Mucosa of rectum (tissue), 2 donors: ENCODE measurements at regions not wholly inside any gene's neighbourhood (a gene's known extent, or its start where the extent isn't known, plus 50 kb on each side); places are given as distances from the start of the nearest gene placed in this dataset.

Source experiments
- H3K27ac ChIP-seq, 2 donors: one replicate each; pipeline ENCODE4 v1.7.0; 2013; ENCODE audit warnings: inconsistent platforms in 2 of 2, low read depth in 2 of 2, low read length in 2 of 2
- H3K27me3 ChIP-seq, 2 donors: one replicate each; pipeline ENCODE4 v1.7.0; 2013; ENCODE audit warnings: low read length in 2 of 2; ENCODE audit not compliant: control insufficient read depth in 2 of 2, insufficient read depth in 2 of 2
- H3K36me3 ChIP-seq, 2 donors: one replicate each; pipeline ENCODE4 v1.7.0; 2013; ENCODE audit warnings: low read length in 2 of 2; ENCODE audit not compliant: control insufficient read depth in 2 of 2, insufficient read depth in 2 of 2
- H3K4me1 ChIP-seq, 2 donors: one replicate each; pipeline ENCODE4 v1.7.0; 2013; ENCODE audit warnings: low read length in 2 of 2, mild to moderate bottlenecking in 1 of 2; ENCODE audit not compliant: control insufficient read depth in 2 of 2, insufficient read depth in 2 of 2
- H3K4me3 ChIP-seq, 2 donors: one replicate each; pipeline ENCODE4 v1.7.0; 2013; ENCODE audit warnings: low read length in 2 of 2
- H3K9ac ChIP-seq, 2 donors: one replicate each; pipeline ENCODE4 v1.7.0; 2013; ENCODE audit warnings: low read length in 2 of 2, low read depth in 1 of 2, mild to moderate bottlenecking in 1 of 2
- H3K9me3 ChIP-seq, 2 donors: one replicate each; pipeline ENCODE4 v1.7.0; 2013; ENCODE audit warnings: low read length in 2 of 2; ENCODE audit not compliant: control insufficient read depth in 2 of 2
- donor health status: healthy.
- donor health status: Normal muscosa, but diverticular disease.

GRCh38 chr3:72017311-72017710 lies 232.4 kb upstream of the PROK2 start:
- H3K9me3 ChIP-seq = no peaks in the 10 kb centered on the region
- no peaks in the 10 kb centered on the region for H3K4me1 ChIP-seq
- H3K27me3 ChIP-seq = no peaks in the 10 kb centered on the region
- no peak overlapping the region for H3K4me3 ChIP-seq
- no peak overlapping the region for H3K9ac ChIP-seq
- no peak overlapping the region for H3K27ac ChIP-seq
- H3K36me3 ChIP-seq = no peaks in the 10 kb centered on the region

GRCh38 chr3:72015463-72015862 lies 230.5 kb upstream of the PROK2 start:
- Histone ChIP-seq H3K36me3 (no peaks in the 10 kb centered on the region), H3K27me3 (no peaks in the 10 kb centered on the region), H3K9me3 (no peaks in the 10 kb centered on the region), H3K4me3 (no peak overlapping the region), H3K27ac (no peak overlapping the region), H3K4me1 (no peaks in the 10 kb centered on the region), H3K9ac (no peak overlapping the region)

DNA sequence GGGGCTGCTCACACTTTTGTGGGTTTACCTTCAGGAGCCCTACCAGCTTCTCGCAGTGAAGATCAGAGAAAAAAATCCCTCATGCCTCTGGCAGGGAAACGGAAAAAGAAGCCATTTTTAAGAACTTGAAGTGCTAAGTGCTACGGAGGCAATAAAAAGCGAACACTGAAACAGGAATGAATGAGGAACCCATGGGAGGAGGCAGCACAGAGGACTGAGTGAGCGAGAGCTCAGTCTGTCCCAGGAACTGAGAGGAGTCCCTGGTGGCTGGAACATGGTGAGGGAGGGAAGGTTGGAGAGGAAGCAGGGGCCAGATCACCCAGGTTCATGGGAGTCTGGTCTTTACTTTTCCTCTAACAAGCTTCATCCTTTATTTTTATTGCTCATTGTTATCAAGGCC lies 228.1 kb upstream of the PROK2 start:
- H3K9me3 ChIP-seq = no peaks in the 10 kb centered on the region
- no peaks in the 10 kb centered on the region for H3K27me3 ChIP-seq

GRCh38 chr3:72012363-72012762 lies 227.4 kb upstream of the PROK2 start:
- Histone ChIP-seq H3K27ac (no peak overlapping the region), H3K9me3 (no peaks in the 10 kb centered on the region), H3K27me3 (no peaks in the 10 kb centered on the region), H3K36me3 (no peaks in the 10 kb centered on the region), H3K4me3 (no peak overlapping the region), H3K4me1 (no peaks in the 10 kb centered on the region), H3K9ac (no peak overlapping the region)

More for the DNA sequence above, 228.1 kb upstream of the PROK2 start:
- no peaks in the 10 kb centered on the region for H3K4me1 ChIP-seq
- H3K27ac ChIP-seq = no peak overlapping the region
- no peaks in the 10 kb centered on the region for H3K36me3 ChIP-seq
- H3K9ac ChIP-seq = no peak overlapping the region
- no peak overlapping the region for H3K4me3 ChIP-seq

DNA sequence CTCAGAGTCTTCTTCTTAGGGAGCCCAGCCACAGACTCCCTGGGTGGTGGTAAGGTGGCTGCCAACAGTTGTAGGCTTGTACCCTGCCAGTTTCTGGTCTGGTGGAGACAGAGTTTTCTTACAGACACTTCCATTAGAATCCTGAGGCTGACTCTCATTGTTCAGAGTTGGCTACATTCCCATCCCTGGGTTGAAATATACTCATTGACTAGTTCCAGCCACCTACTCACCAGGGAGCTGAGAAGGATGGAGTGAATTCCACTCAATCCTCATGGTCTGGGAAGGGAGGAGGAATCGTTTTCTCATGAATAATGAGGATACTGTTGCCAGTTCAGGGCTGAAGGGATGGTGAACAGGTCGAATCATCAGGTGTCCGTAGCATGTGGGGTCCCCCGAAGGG lies 226.5 kb upstream of the PROK2 start:
- H3K4me3 ChIP-seq = no peak overlapping the region
- H3K27me3 ChIP-seq = no peaks in the 10 kb centered on the region
- no peaks in the 10 kb centered on the region for H3K9me3 ChIP-seq
- H3K36me3 ChIP-seq = no peaks in the 10 kb centered on the region
- no peak overlapping the region for H3K9ac ChIP-seq
- H3K27ac ChIP-seq = no peak overlapping the region
- H3K4me1 ChIP-seq = no peaks in the 10 kb centered on the region

- no peaks in the 10 kb centered on the region for H3K36me3 ChIP-seq
- no peaks in the 10 kb centered on the region for H3K27me3 ChIP-seq
- no peak overlapping the region for H3K4me3 ChIP-seq
- no peak overlapping the region for H3K9ac ChIP-seq
- no peaks in the 10 kb centered on the region for H3K9me3 ChIP-seq
- no peaks in the 10 kb centered on the region for H3K4me1 ChIP-seq
- H3K27ac ChIP-seq = no peak overlapping the region
Measured at GRCh38 chr3:72009851-72010443, 225.0 kb upstream of the PROK2 start.

DNA sequence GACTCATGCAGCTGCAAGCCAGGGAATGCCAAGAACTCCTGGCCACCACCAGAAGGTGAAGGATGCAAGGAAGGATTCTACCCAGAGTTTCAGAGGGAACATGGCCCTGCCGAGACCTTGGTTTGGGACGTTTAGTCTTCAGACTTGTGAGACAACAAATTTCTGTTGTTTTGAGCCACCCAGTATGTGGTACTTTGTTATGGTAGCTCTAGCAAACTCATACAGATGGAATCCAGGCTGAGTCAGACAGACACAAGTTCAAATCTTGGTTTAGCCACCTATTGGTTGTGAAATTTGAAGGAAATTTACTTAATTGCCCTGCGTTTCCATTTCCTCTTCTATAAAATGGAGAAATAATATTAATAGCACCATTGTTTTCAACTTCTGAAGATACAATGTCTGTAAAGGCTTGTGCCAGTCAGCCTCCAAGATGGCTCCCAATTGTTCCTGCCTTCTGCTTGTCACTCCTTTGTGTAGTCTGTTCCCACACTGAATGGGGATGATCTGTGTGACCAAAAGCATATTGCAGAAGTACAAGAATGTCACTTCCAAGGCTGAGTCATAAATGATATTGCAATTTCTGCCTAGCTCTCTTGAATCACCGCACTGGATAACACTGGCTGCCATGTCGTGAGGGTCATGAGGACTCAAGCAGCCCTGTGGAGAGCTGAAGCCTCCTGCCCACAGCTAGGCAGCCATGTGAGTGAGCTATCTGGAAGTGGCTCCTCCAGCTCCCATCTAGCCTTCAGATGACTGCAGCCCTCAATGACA lies 223.5 kb upstream of the PROK2 start:
- H3K27me3 ChIP-seq = no peaks in the 10 kb centered on the region
- H3K27ac ChIP-seq = no peak overlapping the region
- H3K4me1 ChIP-seq = no peaks in the 10 kb centered on the region
- no peaks in the 10 kb centered on the region for H3K9me3 ChIP-seq
- H3K9ac ChIP-seq = no peak overlapping the region
- H3K4me3 ChIP-seq = no peak overlapping the region
- H3K36me3 ChIP-seq = no peaks in the 10 kb centered on the region

GRCh38 chr3:72006631-72007556 lies 221.9 kb upstream of the PROK2 start:
- H3K4me1 ChIP-seq = no peaks in the 10 kb centered on the region
- no peaks in the 10 kb centered on the region for H3K27me3 ChIP-seq
- no peaks in the 10 kb centered on the region for H3K36me3 ChIP-seq
- H3K4me3 ChIP-seq = no peak overlapping the region
- no peaks in the 10 kb centered on the region for H3K9me3 ChIP-seq
- H3K27ac ChIP-seq = no peak overlapping the region
- no peak overlapping the region for H3K9ac ChIP-seq

DNA sequence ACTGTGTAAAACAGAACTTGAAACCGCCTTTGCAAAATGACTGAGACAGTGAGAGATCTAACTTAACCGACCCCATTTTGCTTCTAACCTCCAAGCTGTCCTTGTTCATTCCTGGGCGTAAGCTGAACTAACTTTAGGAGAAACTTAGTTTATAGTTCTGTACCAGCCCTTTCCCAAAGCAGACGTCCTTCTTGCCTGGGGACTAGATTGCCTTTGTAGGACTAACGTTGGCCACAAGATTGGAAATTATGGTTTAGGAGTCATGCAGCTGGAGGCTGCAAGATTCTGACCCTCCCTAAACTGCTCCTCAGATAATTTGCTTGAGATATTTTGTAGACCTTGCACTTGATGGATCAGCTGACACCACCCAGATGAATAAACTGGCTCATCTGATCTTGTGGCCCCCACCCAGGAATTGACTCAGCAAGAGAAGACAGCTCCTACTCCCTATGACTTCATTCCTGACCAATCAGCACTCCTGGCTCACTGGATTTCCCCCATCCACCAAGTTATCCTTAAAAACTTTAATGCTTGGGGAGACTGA lies 219.9 kb upstream of the PROK2 start:
- Histone ChIP-seq H3K9me3 (no peaks in the 10 kb centered on the region), H3K36me3 (no peaks in the 10 kb centered on the region), H3K4me3 (no peak overlapping the region), H3K27ac (no peak overlapping the region), H3K27me3 (no peaks in the 10 kb centered on the region), H3K9ac (no peak overlapping the region), H3K4me1 (no peaks in the 10 kb centered on the region)

DNA sequence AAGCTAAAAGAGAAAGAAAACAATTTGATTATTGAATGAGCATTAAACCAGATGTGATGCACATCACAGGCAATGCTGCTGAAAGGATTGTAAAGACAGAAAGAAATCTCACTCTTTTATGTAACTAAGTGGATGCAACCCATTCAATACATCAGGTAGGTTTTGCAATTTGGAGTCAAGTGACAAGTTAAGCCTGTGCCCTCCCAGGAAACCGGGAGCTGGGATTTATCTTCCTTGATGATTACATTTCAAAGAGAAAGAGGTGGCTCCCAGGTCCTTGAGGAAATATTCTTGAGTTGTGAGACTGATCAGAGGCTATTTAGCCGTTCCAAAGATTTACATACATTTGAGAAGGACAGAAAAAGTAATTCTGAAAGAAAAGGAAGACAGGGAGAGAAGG lies 219.0 kb upstream of the PROK2 start:
- H3K4me1 ChIP-seq = no peaks in the 10 kb centered on the region

More for the DNA sequence above, 219.0 kb upstream of the PROK2 start:
- Histone ChIP-seq H3K4me3 (no peak overlapping the region), H3K27me3 (no peaks in the 10 kb centered on the region), H3K36me3 (no peaks in the 10 kb centered on the region), H3K9ac (no peak overlapping the region), H3K9me3 (no peaks in the 10 kb centered on the region), H3K27ac (no peak overlapping the region)
